A549 (cell line): ENCODE measurements at regions not wholly inside any gene's neighbourhood (a gene's known extent, or its start where the extent isn't known, plus 50 kb on each side); places are given as distances from the start of the nearest gene placed in this dataset.

Source experiments
- CBX2 ChIP-seq: fragments of 200-600 bp; sonication (generic); IDR thresholded peaks from 2 replicates; pipeline ENCODE4 v1.6.1; 2016; ENCODE audit warnings: low read depth, mild to moderate bottlenecking, borderline replicate concordance
- EP300 ChIP-seq, 2 experiments: fragments of >200 bp; sonication (Bioruptor Twin); formaldehyde crosslinking; IDR thresholded peaks; 2 replicates in 1 of 2; 3 replicates in 1 of 2; pipeline ENCODE4 v1.6.1; 2016 to 2017
- MAFK ChIP-seq: fragments of 450-650 bp; IDR thresholded peaks from 2 replicates; pipeline ENCODE4 v1.6.1; 2014; ENCODE audit not compliant: partially characterized antibody
- MYC ChIP-seq: IDR thresholded peaks from 2 replicates; pipeline ENCODE4 v1.6.1; 2012; ENCODE audit warnings: mild to moderate bottlenecking, inconsistent platforms, low read length, improper control_type of control experiment, borderline replicate concordance
- TF ChIP-seq, protein P1 (sequence below): fragments of >200 bp; sonication (Bioruptor Twin); formaldehyde crosslinking; IDR thresholded peaks from 3 replicates; pipeline ENCODE4 v1.5.1; 2016

DNA sequence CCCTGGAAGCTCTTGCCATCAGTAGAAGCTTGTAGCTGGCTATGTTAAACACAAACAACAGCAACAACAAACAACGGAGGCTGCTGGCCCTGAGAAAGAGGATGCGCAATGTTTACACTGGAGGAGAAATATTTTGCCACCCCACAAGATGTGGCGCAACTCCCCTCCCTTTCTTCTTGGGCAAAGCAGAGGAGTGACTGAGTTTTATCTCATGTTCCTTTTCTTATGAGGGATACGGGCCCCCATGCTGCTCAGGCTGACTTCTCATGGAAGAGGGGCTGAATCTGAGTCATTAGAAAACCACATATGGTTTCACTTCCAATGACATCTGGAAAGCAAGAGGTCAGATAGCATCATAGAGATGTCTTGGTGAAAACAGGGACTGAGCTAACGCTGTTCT lies 75.9 kb upstream of the HDDC2 start:
- TF ChIP-seq, protein P1, sequence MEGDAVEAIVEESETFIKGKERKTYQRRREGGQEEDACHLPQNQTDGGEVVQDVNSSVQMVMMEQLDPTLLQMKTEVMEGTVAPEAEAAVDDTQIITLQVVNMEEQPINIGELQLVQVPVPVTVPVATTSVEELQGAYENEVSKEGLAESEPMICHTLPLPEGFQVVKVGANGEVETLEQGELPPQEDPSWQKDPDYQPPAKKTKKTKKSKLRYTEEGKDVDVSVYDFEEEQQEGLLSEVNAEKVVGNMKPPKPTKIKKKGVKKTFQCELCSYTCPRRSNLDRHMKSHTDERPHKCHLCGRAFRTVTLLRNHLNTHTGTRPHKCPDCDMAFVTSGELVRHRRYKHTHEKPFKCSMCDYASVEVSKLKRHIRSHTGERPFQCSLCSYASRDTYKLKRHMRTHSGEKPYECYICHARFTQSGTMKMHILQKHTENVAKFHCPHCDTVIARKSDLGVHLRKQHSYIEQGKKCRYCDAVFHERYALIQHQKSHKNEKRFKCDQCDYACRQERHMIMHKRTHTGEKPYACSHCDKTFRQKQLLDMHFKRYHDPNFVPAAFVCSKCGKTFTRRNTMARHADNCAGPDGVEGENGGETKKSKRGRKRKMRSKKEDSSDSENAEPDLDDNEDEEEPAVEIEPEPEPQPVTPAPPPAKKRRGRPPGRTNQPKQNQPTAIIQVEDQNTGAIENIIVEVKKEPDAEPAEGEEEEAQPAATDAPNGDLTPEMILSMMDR: no peak
- TF ChIP-seq MYC (no peak), MAFK (no peak), EP300 (IDR thresholded peaks at IDR 0.05) (no peak), CBX2 (no peak)
